ENCODE measurements at regions not wholly inside any gene's neighbourhood (a gene's known extent, or its start where the extent isn't known, plus 50 kb on each side); places are given as distances from the start of the nearest gene placed in this dataset.

DNA sequence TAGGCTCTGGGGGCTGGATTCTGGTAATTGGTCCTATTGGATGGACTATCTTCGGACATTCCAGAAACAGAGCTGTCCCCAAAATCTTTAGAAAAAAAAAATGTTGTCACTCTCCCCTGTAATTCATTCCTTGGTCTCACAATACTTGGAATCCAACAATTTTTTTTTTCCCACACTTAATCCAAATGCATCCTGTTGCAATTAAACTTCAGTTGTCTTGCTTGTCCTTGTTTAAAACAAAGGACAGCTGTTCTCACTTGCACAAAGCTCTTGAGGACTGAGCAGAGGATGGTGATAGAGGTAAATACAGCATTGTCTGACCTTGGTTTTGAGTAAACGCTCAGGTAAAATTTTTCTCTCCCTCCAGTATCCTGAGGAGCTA, 75.3 kb downstream of the SC5D start:
- Histone ChIP-seq H3K9me1 (replicated peaks; ENCODE audit: control insufficient read depth, extremely low read depth, insufficient read depth, low read length) (no peaks in the 10 kb centered on the region), H3K9me3 (replicated peaks; ENCODE audit: control insufficient read depth, insufficient read depth, low read length) (no peaks in the 10 kb centered on the region), H3K4me3 (replicated peaks in 1 of 3; ENCODE audit: insufficient read depth in 1 of 3, low read depth in 1 of 3, low read length in 3 of 3) (no peak overlapping the region), H3K27me3 (ENCODE audit: control insufficient read depth in 2 of 2, insufficient read depth in 2 of 2, low read length in 2 of 2) (no peaks in the 10 kb centered on the region), H3K36me3 (ENCODE audit: control insufficient read depth in 2 of 2, extremely low read depth in 1 of 2, insufficient read depth in 2 of 2, low read length in 2 of 2) (no peaks in the 10 kb centered on the region), H3K9ac (replicated peaks; ENCODE audit: extremely low read depth, insufficient read depth, low read length) (no peak overlapping the region), H3K79me2 (ENCODE audit: control insufficient read depth, insufficient read depth, low read length) (no peaks in the 10 kb centered on the region), H2AFZ (ENCODE audit: low read depth, low read length) (no peak overlapping the region), H3K4me2 (ENCODE audit: insufficient read depth, low read length) (no peak overlapping the region), H3K27ac (ENCODE audit: insufficient read depth, low read depth, low read length) (no peak overlapping the region), H4K20me1 (replicated peaks; ENCODE audit: control insufficient read depth, extremely low read depth, insufficient read depth, low read length) (no peaks in the 10 kb centered on the region), H3K4me1 (ENCODE audit: control insufficient read depth, extremely low read depth, insufficient read depth, low read length) (no peaks in the 10 kb centered on the region)
- no peak for TF ChIP-seq MYC (IDR thresholded peaks at IDR 0.05; ENCODE audit: low read depth, low read length)
- no peak for TF ChIP-seq POLR2A (IDR thresholded peaks at IDR 0.05; ENCODE audit: low read depth, low read length)
- no peak for TF ChIP-seq FOS (IDR thresholded peaks at IDR 0.05; ENCODE audit: borderline replicate concordance, insufficient read depth, low read length)
- TF ChIP-seq, protein P1, sequence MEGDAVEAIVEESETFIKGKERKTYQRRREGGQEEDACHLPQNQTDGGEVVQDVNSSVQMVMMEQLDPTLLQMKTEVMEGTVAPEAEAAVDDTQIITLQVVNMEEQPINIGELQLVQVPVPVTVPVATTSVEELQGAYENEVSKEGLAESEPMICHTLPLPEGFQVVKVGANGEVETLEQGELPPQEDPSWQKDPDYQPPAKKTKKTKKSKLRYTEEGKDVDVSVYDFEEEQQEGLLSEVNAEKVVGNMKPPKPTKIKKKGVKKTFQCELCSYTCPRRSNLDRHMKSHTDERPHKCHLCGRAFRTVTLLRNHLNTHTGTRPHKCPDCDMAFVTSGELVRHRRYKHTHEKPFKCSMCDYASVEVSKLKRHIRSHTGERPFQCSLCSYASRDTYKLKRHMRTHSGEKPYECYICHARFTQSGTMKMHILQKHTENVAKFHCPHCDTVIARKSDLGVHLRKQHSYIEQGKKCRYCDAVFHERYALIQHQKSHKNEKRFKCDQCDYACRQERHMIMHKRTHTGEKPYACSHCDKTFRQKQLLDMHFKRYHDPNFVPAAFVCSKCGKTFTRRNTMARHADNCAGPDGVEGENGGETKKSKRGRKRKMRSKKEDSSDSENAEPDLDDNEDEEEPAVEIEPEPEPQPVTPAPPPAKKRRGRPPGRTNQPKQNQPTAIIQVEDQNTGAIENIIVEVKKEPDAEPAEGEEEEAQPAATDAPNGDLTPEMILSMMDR (IDR thresholded peaks at IDR 0.05; ENCODE audit: extremely low read depth in 1 of 2, insufficient read depth in 1 of 2, low read depth in 1 of 2, low read length in 2 of 2) = no peak
- no peak for TF ChIP-seq GATA2 (IDR thresholded peaks at IDR 0.05; ENCODE audit: insufficient read depth, insufficient read length, low read depth, low read length)
- TF ChIP-seq EZH2 (IDR thresholded peaks at IDR 0.05; ENCODE audit: borderline replicate concordance, low read depth, low read length, severe bottlenecking) = no peak
- no peak for TF ChIP-seq JUN (IDR thresholded peaks at IDR 0.05; ENCODE audit: borderline replicate concordance, insufficient read depth, insufficient read length, low read depth)
- TF ChIP-seq, protein P2, sequence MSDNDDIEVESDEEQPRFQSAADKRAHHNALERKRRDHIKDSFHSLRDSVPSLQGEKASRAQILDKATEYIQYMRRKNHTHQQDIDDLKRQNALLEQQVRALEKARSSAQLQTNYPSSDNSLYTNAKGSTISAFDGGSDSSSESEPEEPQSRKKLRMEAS (IDR thresholded peaks at IDR 0.05; ENCODE audit: insufficient read depth, insufficient read length) = no peak
- no peak for TF ChIP-seq POLR2AphosphoS5 (IDR thresholded peaks at IDR 0.05; ENCODE audit: insufficient read depth, low read depth, low read length)
- FAIRE-seq (no peak), DNase-seq (ENCODE audit: low read depth, low spot score) (no peak)
- BruUV-seq (replicated peaks) = no TSS peak
- CTCF ChIA-PET = no interaction called here
- dilution Hi-C loops (cut with MboI; ENCODE audit: extremely low pct_ligation_motif_present, low sequenced_read_pairs) = no loop called here
- intact Hi-C loops (cut with micrococcal nuclease) = no loop called here
- POLR2A ChIA-PET = interaction anchor here (0.7 kb wide), 1 partner anchor 10 kb away, joined by 3 read pairs; no protein-coding TSS in a partner anchor
